22Rv1 (cell line): ENCODE measurements at regions not wholly inside any gene's neighbourhood (a gene's known extent, or its start where the extent isn't known, plus 50 kb on each side); places are given as distances from the start of the nearest gene placed in this dataset.

Experiments
- H3K27ac ChIP-seq: fragments of 450-650 bp; 2 replicates; pipeline ENCODE4 v1.5.1; 2017
- ZFX ChIP-seq: fragments of 450-650 bp; IDR thresholded peaks from 2 replicates; pipeline ENCODE4 v1.6.1; 2017; ENCODE audit warnings: antibody characterized with exemption, borderline replicate concordance
- TF ChIP-seq, protein P1 (sequence below): fragments of 450-650 bp; IDR thresholded peaks from 2 replicates; pipeline ENCODE4 v1.5.1; 2017; ENCODE audit warnings: mild to moderate bottlenecking

DNA sequence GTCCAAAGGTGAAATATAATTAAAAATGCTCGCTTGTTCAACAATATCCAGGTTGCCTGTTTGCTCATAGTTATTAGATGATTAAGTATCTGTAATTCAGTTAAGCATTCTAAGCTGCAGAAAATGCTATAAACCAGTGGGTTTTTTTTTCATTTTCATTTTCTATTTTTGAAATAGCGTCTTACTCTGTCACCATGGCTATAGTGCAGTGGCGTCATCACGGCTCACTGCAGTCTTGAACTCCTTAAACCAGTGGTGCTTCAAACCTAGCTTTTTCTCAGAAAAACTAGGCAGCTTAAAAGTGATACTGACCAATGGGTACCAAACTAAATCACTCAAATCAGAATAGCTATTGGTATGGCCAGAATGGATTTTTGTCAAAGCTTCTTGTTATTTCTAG lies 925.2 kb downstream of the TSN start:
- TF ChIP-seq, protein P1, sequence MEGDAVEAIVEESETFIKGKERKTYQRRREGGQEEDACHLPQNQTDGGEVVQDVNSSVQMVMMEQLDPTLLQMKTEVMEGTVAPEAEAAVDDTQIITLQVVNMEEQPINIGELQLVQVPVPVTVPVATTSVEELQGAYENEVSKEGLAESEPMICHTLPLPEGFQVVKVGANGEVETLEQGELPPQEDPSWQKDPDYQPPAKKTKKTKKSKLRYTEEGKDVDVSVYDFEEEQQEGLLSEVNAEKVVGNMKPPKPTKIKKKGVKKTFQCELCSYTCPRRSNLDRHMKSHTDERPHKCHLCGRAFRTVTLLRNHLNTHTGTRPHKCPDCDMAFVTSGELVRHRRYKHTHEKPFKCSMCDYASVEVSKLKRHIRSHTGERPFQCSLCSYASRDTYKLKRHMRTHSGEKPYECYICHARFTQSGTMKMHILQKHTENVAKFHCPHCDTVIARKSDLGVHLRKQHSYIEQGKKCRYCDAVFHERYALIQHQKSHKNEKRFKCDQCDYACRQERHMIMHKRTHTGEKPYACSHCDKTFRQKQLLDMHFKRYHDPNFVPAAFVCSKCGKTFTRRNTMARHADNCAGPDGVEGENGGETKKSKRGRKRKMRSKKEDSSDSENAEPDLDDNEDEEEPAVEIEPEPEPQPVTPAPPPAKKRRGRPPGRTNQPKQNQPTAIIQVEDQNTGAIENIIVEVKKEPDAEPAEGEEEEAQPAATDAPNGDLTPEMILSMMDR: no peak
- TF ChIP-seq ZFX: no peak
- no peak overlapping the region for H3K27ac ChIP-seq

DNA sequence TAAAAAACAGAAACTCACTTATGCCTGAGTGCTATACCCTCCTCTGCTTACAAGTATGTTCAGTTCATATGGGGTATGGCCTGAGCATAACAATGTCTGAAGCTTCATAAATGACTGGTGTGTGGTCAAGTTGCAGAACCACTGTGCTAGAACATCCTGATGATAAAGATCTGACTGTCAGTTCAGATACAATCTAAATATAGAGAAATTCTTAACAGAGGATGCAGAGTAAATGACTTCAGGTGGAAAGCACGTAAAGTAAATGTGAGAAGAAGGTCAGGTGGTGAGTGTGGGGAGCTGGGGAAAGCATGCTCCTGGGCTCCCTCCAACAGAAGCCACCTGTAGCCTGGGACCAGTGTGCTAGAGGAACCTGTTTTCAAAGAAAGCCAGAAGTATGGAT lies 926.2 kb downstream of the TSN start:
- H3K27ac ChIP-seq: no peak overlapping the region
- TF ChIP-seq, protein P1: no peak
- no peak for TF ChIP-seq ZFX

DNA sequence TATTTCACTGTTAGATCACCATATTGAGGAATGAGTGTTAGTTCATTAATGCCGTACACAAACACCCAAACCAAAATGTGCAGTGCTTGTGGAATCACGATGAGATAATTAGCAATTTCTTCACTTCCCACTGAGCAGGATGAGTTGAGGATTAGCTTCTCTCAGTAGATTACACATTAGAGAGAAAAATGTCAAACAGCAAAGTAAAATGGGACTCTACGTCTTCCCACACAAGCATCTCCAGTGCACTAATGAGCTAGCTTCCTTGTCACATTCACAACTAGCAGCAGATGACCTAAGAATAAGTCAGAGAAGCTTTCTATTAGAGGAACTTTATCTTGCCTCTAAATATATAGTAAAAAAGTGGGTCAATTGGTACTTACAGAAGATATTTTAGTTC lies 926.9 kb downstream of the TSN start:
- no peak overlapping the region for H3K27ac ChIP-seq
- TF ChIP-seq ZFX: no peak
- TF ChIP-seq, protein P1: no peak

DNA sequence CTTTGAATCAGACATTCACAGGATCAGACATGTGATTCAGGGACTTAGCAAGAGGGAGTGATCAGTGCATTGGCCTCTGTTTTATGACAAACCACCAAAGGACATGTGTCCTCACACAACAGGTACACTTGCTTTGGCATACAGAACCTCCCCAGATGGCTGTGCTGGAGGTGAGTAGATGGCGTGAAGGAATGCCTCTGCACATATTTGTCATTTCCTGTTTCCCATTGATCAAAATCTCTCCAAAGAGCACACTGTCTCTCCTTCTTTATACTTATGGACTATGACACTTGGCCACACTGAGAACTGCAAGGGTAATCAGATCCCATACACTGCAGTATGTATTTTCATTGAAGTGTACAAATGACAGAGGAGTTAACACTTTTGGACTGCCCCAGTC lies 927.6 kb downstream of the TSN start:
- no peak overlapping the region for H3K27ac ChIP-seq
- TF ChIP-seq ZFX: no peak
- TF ChIP-seq, protein P1: no peak

DNA sequence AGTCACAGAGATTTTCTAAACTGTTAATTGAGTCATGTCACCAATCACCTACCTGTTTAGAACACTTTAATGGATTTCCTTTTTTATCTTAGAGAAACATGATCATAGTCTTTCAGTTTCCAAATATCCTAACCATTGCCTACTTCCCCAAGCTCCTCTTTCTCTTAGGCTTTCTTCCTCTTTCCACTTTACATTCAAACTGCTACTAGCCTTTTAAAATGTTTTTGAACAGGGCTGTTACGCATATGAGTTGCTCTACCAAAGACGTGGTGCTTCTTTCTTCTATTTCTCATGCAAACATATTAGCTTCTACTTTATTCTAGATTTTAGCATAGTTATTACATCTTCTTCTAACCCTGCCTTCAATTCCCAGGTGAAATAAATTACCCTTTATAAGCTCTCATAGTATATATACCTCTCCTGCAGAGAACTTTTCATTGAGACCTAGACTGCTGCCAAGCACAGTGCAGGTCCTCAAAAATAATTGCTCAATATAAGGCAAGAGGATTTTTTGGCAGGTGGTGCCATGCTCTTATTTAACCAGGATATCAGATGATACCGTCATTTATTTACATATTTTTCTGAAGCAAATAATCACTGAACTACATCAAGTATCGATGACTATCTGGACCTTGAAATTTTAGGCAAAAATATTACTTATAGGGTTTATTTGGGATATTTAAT lies 937.1 kb downstream of the TSN start:
- no peak overlapping the region for H3K27ac ChIP-seq
- TF ChIP-seq, protein P1: no peak
- TF ChIP-seq ZFX: no peak

DNA sequence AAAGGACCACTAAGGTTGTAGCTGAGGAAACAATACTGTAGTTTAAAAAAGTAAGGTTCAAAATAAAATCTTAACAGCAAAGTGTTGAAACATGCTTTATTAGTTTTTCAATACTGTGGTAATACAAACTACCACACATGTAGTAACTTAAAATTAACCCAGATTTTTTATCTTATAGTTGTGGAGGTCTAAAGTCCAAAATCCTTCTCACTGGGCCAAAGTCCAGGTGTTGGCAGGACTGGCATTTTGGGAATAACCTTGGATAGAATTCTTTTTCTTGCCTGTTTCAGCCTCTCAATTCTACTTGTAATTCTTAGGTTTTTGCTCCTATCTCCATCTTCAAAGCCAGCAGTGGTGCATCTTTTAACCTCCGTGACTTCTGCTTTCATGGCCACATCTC lies 942.0 kb downstream of the TSN start:
- TF ChIP-seq, protein P1: no peak
- no peak overlapping the region for H3K27ac ChIP-seq

DNA sequence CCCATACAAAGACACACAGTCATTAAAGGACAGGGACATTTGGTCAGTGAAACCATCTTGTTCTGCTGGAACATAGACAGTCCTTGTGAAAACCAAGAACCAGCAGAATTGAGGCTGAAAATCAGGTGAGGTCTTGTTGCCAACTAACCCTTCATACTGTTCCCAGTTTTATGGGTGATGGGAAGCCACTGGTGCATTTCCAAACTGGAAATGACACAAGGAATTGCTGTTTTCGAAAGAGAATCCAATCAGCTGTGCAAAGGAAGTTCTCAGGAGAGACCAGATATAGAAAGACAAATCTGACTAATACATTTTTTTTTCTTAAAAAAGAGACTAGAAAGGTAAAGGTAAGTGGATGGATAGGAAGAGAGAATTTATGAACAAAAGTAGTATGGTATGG lies 948.2 kb downstream of the TSN start:
- no peak for TF ChIP-seq ZFX
- TF ChIP-seq, protein P1: no peak
- H3K27ac ChIP-seq: no peak overlapping the region
